K562 (cell line): ENCODE measurements at regions not wholly inside any gene's neighbourhood (a gene's known extent, or its start where the extent isn't known, plus 50 kb on each side); places are given as distances from the start of the nearest gene placed in this dataset.

Source experiments
- ATAC-seq: fragments of 200-7000 bp; cut with Tn5 transposase; 3 replicates; pipeline ENCODE4 v1.9.1; 2020; ENCODE audit warnings: moderate library complexity
- BruUV-seq: library from RNA; stranded (reverse); fragments of 400-500 nt; replicated peaks from 2 replicates; lab custom pipeline; 2021; lab: Mats Ljungman, UMichigan
- CTCF ChIA-PET: fragments of 300-600 bp; formaldehyde crosslinking; extraction: SDS; loops from one replicate; lab custom pipeline; 2021; ENCODE audit warnings: low intra/inter-chr PET ratio; lab: Yijun Ruan, JAX
- POLR2A ChIA-PET: fragments of 300-600, 350-650 bp; sonication (Branson Sonifier 250); formaldehyde crosslinking; extraction: SDS; loops from one replicate; lab custom pipeline; 2021; ENCODE audit warnings: antibody characterized with exemption, inconsistent platforms; lab: Yijun Ruan, JAX
- DNase-seq, 4 experiments: peaks; one replicate each; pipeline versions ENCODE4 v3.0.0 to v3.0.0-alpha.2; 2011 to 2018; ENCODE audit warnings: low spot score in 3 of 4, mixed read lengths in 3 of 4; ENCODE audit errors: extremely low read depth in 1 of 4
- FAIRE-seq: peaks from 2 replicates; lab custom pipeline; 2011; peaks lifted over from hg19 to GRCh38; lab: Jason Lieb, UNC
- H2AFZ ChIP-seq: 2 replicates; pipeline ENCODE4 v1.6.0; 2011; ENCODE audit warnings: low read depth, low read length, control low read depth, inconsistent platforms
- H3K27ac ChIP-seq: fragments of 200-600 bp; 3 replicates; pipeline ENCODE4 v1.8.0; 2011; ENCODE audit warnings: low read depth, mild to moderate bottlenecking, control low read depth, inconsistent platforms, low read length, moderate library complexity, mixed read lengths; ENCODE audit errors: extremely low read depth
- H3K27me3 ChIP-seq, 2 experiments: fragments of 300-600 bp in 1 of 2; 2 replicates in 1 of 2; 3 replicates in 1 of 2; pipeline versions ENCODE4 v1.6.0 to v1.8.0; 2011; ENCODE audit warnings: inconsistent platforms in 2 of 2, low read length in 2 of 2, mild to moderate bottlenecking in 1 of 2, mixed read lengths in 1 of 2, moderate library complexity in 1 of 2; ENCODE audit not compliant: control insufficient read depth in 2 of 2, insufficient read depth in 2 of 2
- H3K36me3 ChIP-seq: fragments of 300-600 bp; 3 replicates; pipeline ENCODE4 v1.8.0; 2011; ENCODE audit warnings: mild to moderate bottlenecking, low read length, inconsistent platforms; ENCODE audit not compliant: control insufficient read depth, insufficient read depth
- H3K4me1 ChIP-seq, 2 experiments: fragments of 200-600 bp in 1 of 2; replicated peaks in 1 of 2; 2 replicates in 1 of 2; 3 replicates in 1 of 2; pipeline versions ENCODE4 v1.5.1 to v1.8.0; 2011; ENCODE audit warnings: inconsistent platforms in 2 of 2, low read length in 2 of 2, mild to moderate bottlenecking in 1 of 2, mixed read lengths in 1 of 2, moderate library complexity in 1 of 2; ENCODE audit not compliant: control insufficient read depth in 2 of 2, insufficient read depth in 2 of 2
- H3K4me2 ChIP-seq: 2 replicates; pipeline ENCODE4 v1.6.1; 2011; ENCODE audit warnings: low read length, control low read depth, inconsistent platforms, mixed read lengths; ENCODE audit not compliant: insufficient read depth
- H3K4me3 ChIP-seq: fragments of 200-600 bp; sonication (generic), shearing (Covaris generic); 2 replicates; pipeline ENCODE4 v1.5.1; 2016; ENCODE audit warnings: control low read depth, inconsistent platforms
- H3K79me2 ChIP-seq: fragments of 200-600 bp; 3 replicates; pipeline ENCODE4 v1.8.0; 2011; ENCODE audit warnings: low read length, inconsistent platforms; ENCODE audit not compliant: control insufficient read depth, insufficient read depth
- H3K9ac ChIP-seq, 2 experiments: 2 replicates each; pipeline versions ENCODE4 v1.6.0 to v1.6.1; 2011; ENCODE audit warnings: low read depth in 2 of 2, low read length in 2 of 2, control low read depth in 1 of 2, inconsistent platforms in 1 of 2, mild to moderate bottlenecking in 1 of 2, mixed read lengths in 1 of 2; ENCODE audit not compliant: insufficient read depth in 1 of 2
- H3K9me1 ChIP-seq: one replicate; pipeline ENCODE4 v1.6.0; 2011; ENCODE audit warnings: inconsistent platforms, mild to moderate bottlenecking, low read length, moderate library complexity; ENCODE audit not compliant: control insufficient read depth, insufficient read depth
- H3K9me3 ChIP-seq: replicated peaks from 2 replicates; pipeline ENCODE4 v1.5.1; 2011; ENCODE audit warnings: low read depth, low read length, inconsistent platforms; ENCODE audit not compliant: control insufficient read depth, insufficient read depth
- H4K20me1 ChIP-seq: replicated peaks from 2 replicates; pipeline ENCODE4 v1.6.1; 2011; ENCODE audit warnings: low read length, inconsistent platforms, mixed read lengths; ENCODE audit not compliant: control insufficient read depth, insufficient read depth
- CBX3 ChIP-seq, 2 experiments: IDR thresholded peaks; 1 replicate in 1 of 2; 2 replicates in 1 of 2; pipeline ENCODE4 v1.6.1; 2012; ENCODE audit warnings: inconsistent platforms in 2 of 2, low read length in 2 of 2, borderline replicate concordance in 1 of 2, control low read depth in 1 of 2
- CXXC5 ChIP-seq: fragments of 250-450 bp; sonication (Bioruptor Pico); IDR thresholded peaks from 2 replicates; pipeline ENCODE4 v1.8.0; 2022; ENCODE audit warnings: inconsistent platforms, mild to moderate bottlenecking, moderate library complexity
- FOSL1 ChIP-seq: fragments of 200-800 bp; sonication (Bioruptor generic); conservative IDR thresholded peaks from 2 replicates; pipeline ENCODE4 v1.6.1; 2016; ENCODE audit warnings: missing genetic modification characterization, missing compliant biosample characterization
- MIER1 ChIP-seq: fragments of 450-650 bp; IDR thresholded peaks from 2 replicates; pipeline ENCODE4 v1.6.1; 2016; ENCODE audit warnings: antibody characterized with exemption, mild to moderate bottlenecking, low read depth
- SETDB1 ChIP-seq: IDR thresholded peaks from one replicate; pipeline ENCODE4 v1.6.1; 2012; ENCODE audit warnings: low read length, control low read depth, inconsistent platforms
- SMAD4 ChIP-seq: fragments of 250-450 bp; sonication (Bioruptor Pico); conservative IDR thresholded peaks from 2 replicates; pipeline ENCODE4 v1.8.0; 2021; ENCODE audit warnings: inconsistent platforms, mild to moderate bottlenecking, moderate library complexity
- SMARCA5 ChIP-seq: fragments of 450-650 bp; IDR thresholded peaks from 2 replicates; pipeline ENCODE4 v1.6.1; 2016
- XRCC4 ChIP-seq: IDR thresholded peaks from one replicate; pipeline ENCODE4 v1.6.1; 2011; ENCODE audit not compliant: insufficient read depth, insufficient read length; ENCODE audit errors: extremely low read depth
- ZNF23 ChIP-seq: fragments of 250-450 bp; sonication (Bioruptor Pico); IDR thresholded peaks from 2 replicates; pipeline ENCODE4 v1.4.0; 2020; ENCODE audit warnings: mild to moderate bottlenecking
- ZNF324 ChIP-seq: fragments of 250-450 bp; sonication (Bioruptor Pico); IDR thresholded peaks from 2 replicates; pipeline ENCODE4 v1.4.0; 2020; ENCODE audit warnings: mild to moderate bottlenecking
- ZNF75A ChIP-seq: fragments of 450-650 bp; formaldehyde crosslinking; IDR thresholded peaks from 2 replicates; pipeline ENCODE4 v1.4.0; 2020; ENCODE audit warnings: mild to moderate bottlenecking
- WGBS: fragments of 100-300 bp; shearing (Covaris generic); methylation state at CpG from one replicate; pipeline ENCODE4 v1.1.6; 2016; ENCODE audit warnings: low coverage, mixed read lengths; ENCODE audit not compliant: insufficient coverage; ENCODE audit errors: missing lambda C conversion rate; 5-methylcytosine and 5-hydroxymethylcytosine counted together
- in situ Hi-C: fragments of 300-500 bp; cut with MboI; formaldehyde crosslinking; loops from 4 replicates; pipeline ENCODE4 v1.15.0; 2018; ENCODE audit warnings: inconsistent platforms, mixed read lengths
- intact Hi-C: fragments of 100-400 bp; cut with micrococcal nuclease; formaldehyde crosslinking; loops from 2 replicates; pipeline ENCODE4 v1.14.2; 2022
- TF ChIP-seq, protein P1 (sequence below): fragments of 250-450 bp; sonication (Bioruptor Pico); IDR thresholded peaks from 2 replicates; pipeline ENCODE4 v1.8.0; 2022; ENCODE audit warnings: inconsistent platforms, mild to moderate bottlenecking, moderate library complexity, borderline replicate concordance
- TF ChIP-seq, protein P2 (sequence below): fragments of 200-800 bp; sonication (Bioruptor generic); IDR thresholded peaks from 2 replicates; pipeline ENCODE4 v1.6.1; 2017; ENCODE audit warnings: missing genetic modification characterization, missing compliant biosample characterization
- TF ChIP-seq, protein P3 (sequence below): sonication (generic); formaldehyde crosslinking; IDR thresholded peaks from 2 replicates; pipeline ENCODE4 v1.8.0; 2022; ENCODE audit warnings: mild to moderate bottlenecking, low read depth, missing genetic modification reagents
- TF ChIP-seq, protein P4 (sequence below): fragments of 200-800 bp; sonication (Bioruptor generic); IDR thresholded peaks from 2 replicates; pipeline ENCODE4 v1.6.1; 2016; ENCODE audit warnings: missing genetic modification characterization, missing compliant biosample characterization

DNA sequence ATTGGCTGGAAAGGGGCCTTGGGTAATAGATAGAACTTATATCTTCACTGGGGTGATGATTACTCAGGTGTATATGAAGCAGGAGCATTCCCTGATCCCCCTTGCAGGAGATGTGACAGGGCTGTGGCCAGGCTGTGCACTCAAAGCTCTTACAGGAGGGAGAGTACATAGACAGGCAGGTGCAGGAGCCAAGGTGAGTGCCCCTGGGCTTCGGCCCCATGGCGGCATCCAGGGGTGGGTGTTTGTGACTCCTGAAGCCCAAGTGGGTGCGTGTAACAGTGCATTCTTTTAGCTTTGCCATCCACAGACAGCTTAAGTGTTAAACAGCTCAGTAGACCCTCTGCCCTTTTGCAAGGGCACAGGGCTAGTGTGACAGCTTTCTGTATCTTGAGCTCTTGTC, 236.6 kb upstream of the GPR149 start:
- BruUV-seq: no TSS peak
- in situ Hi-C loops: no loop called here
- no peak overlapping the region for H3K4me2 ChIP-seq
- no peak overlapping the region for H3K27ac ChIP-seq
- CTCF ChIA-PET: no interaction called here
- DNase-seq (no peak), FAIRE-seq (no peak), ATAC-seq (no peak)
- intact Hi-C loops: no loop called here
- H3K4me1 ChIP-seq: no peaks in the 10 kb centered on the region
- H3K79me2 ChIP-seq: no peaks in the 10 kb centered on the region
- 0% methylated on average over 2 of the region's 3 CpGs for whole genome bisulfite sequencing
- no peak overlapping the region for H3K9ac ChIP-seq
- POLR2A ChIA-PET: no interaction called here
- H3K9me1 ChIP-seq: no peaks in the 10 kb centered on the region
- H3K9me3 ChIP-seq: no peaks in the 10 kb centered on the region
- no peaks in the 10 kb centered on the region for H3K36me3 ChIP-seq
- no peak overlapping the region for H3K4me3 ChIP-seq
- no peaks in the 10 kb centered on the region for H3K27me3 ChIP-seq
- H2AFZ ChIP-seq: no peak overlapping the region
- no peaks in the 10 kb centered on the region for H4K20me1 ChIP-seq
- TF ChIP-seq XRCC4 (no peak), ZNF75A (CRISPR knock-in tag) (no peak), FOSL1 (tag) (no peak), ZNF324 (CRISPR knock-in tag) (no peak), SMARCA5 (no peak), CXXC5 (CRISPR knock-in tag) (no peak), MIER1 (no peak), SETDB1 (no peak), CBX3 (IDR thresholded peaks at IDR 0.05; ENCODE audit: borderline replicate concordance in 1 of 2, low read length in 2 of 2) (no peak), SMAD4 (CRISPR knock-in tag) (no peak), ZNF23 (CRISPR knock-in tag) (no peak)
- TF ChIP-seq, protein P1, sequence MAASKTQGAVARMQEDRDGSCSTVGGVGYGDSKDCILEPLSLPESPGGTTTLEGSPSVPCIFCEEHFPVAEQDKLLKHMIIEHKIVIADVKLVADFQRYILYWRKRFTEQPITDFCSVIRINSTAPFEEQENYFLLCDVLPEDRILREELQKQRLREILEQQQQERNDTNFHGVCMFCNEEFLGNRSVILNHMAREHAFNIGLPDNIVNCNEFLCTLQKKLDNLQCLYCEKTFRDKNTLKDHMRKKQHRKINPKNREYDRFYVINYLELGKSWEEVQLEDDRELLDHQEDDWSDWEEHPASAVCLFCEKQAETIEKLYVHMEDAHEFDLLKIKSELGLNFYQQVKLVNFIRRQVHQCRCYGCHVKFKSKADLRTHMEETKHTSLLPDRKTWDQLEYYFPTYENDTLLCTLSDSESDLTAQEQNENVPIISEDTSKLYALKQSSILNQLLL (CRISPR knock-in tag): no peak
- TF ChIP-seq, protein P2, sequence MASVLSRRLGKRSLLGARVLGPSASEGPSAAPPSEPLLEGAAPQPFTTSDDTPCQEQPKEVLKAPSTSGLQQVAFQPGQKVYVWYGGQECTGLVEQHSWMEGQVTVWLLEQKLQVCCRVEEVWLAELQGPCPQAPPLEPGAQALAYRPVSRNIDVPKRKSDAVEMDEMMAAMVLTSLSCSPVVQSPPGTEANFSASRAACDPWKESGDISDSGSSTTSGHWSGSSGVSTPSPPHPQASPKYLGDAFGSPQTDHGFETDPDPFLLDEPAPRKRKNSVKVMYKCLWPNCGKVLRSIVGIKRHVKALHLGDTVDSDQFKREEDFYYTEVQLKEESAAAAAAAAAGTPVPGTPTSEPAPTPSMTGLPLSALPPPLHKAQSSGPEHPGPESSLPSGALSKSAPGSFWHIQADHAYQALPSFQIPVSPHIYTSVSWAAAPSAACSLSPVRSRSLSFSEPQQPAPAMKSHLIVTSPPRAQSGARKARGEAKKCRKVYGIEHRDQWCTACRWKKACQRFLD (CRISPR knock-in tag): no peak
- TF ChIP-seq, protein P3, sequence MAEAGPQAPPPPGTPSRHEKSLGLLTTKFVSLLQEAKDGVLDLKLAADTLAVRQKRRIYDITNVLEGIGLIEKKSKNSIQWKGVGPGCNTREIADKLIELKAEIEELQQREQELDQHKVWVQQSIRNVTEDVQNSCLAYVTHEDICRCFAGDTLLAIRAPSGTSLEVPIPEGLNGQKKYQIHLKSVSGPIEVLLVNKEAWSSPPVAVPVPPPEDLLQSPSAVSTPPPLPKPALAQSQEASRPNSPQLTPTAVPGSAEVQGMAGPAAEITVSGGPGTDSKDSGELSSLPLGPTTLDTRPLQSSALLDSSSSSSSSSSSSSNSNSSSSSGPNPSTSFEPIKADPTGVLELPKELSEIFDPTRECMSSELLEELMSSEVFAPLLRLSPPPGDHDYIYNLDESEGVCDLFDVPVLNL (CRISPR knock-in tag): no peak
- TF ChIP-seq, protein P4, sequence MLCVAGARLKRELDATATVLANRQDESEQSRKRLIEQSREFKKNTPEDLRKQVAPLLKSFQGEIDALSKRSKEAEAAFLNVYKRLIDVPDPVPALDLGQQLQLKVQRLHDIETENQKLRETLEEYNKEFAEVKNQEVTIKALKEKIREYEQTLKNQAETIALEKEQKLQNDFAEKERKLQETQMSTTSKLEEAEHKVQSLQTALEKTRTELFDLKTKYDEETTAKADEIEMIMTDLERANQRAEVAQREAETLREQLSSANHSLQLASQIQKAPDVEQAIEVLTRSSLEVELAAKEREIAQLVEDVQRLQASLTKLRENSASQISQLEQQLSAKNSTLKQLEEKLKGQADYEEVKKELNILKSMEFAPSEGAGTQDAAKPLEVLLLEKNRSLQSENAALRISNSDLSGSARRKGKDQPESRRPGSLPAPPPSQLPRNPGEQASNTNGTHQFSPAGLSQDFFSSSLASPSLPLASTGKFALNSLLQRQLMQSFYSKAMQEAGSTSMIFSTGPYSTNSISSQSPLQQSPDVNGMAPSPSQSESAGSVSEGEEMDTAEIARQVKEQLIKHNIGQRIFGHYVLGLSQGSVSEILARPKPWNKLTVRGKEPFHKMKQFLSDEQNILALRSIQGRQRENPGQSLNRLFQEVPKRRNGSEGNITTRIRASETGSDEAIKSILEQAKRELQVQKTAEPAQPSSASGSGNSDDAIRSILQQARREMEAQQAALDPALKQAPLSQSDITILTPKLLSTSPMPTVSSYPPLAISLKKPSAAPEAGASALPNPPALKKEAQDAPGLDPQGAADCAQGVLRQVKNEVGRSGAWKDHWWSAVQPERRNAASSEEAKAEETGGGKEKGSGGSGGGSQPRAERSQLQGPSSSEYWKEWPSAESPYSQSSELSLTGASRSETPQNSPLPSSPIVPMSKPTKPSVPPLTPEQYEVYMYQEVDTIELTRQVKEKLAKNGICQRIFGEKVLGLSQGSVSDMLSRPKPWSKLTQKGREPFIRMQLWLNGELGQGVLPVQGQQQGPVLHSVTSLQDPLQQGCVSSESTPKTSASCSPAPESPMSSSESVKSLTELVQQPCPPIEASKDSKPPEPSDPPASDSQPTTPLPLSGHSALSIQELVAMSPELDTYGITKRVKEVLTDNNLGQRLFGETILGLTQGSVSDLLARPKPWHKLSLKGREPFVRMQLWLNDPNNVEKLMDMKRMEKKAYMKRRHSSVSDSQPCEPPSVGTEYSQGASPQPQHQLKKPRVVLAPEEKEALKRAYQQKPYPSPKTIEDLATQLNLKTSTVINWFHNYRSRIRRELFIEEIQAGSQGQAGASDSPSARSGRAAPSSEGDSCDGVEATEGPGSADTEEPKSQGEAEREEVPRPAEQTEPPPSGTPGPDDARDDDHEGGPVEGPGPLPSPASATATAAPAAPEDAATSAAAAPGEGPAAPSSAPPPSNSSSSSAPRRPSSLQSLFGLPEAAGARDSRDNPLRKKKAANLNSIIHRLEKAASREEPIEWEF (CRISPR knock-in tag): no peak
